PFSK-1 (cell line): ENCODE measurements at regions not wholly inside any gene's neighbourhood (a gene's known extent, or its start where the extent isn't known, plus 50 kb on each side); places are given as distances from the start of the nearest gene placed in this dataset.

ENCODE experiments used
- FOXP2 ChIP-seq: optimal IDR thresholded peaks from 2 replicates; pipeline ENCODE3; 2011; ENCODE audit warnings: borderline replicate concordance, control low read depth, inconsistent platforms; ENCODE audit not compliant: insufficient read depth; ENCODE audit errors: extremely low read length, extremely low read depth
- POLR2AphosphoS5 ChIP-seq: IDR thresholded peaks from 2 replicates; pipeline ENCODE4 v1.6.1; 2012; ENCODE audit warnings: low read depth, mild to moderate bottlenecking, control low read depth, low read length, moderate library complexity
- SIN3A ChIP-seq: IDR thresholded peaks from 2 replicates; pipeline ENCODE4 v1.6.1; 2012; ENCODE audit warnings: mild to moderate bottlenecking, low read length, moderate library complexity, borderline replicate concordance; ENCODE audit not compliant: insufficient read depth
- TAF1 ChIP-seq: IDR thresholded peaks from 2 replicates; pipeline ENCODE4 v1.6.1; 2012; ENCODE audit warnings: low read length, control low read depth, borderline replicate concordance; ENCODE audit not compliant: insufficient read depth
- TF ChIP-seq, protein P1 (sequence below), 2 experiments: IDR thresholded peaks; 2 replicates each; pipeline versions ENCODE4 v1.6.1 to v1.8.0; 2011 to 2012; ENCODE audit warnings: low read depth in 2 of 2, low read length in 2 of 2, control low read depth in 1 of 2, inconsistent platforms in 1 of 2, mild to moderate bottlenecking in 1 of 2, moderate library complexity in 1 of 2; ENCODE audit not compliant: insufficient read depth in 1 of 2

DNA sequence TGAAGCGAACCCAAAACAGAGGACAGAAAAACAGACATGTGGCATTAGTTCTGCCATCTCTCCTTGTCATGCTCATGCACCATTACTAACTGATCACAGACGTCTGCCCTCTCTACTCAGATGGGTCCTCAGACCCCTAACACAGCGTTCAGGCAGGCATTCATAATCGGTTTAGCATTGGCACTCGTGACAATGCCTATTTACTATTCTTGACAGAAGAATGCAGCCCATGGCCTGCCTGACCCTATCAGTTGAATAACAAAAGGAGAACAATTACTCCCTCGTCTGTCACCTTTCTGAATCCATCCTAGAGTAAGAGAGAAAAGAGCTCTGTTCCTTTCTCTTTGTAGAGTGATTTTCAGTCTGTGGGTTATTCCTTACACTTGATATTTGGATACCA, 194.6 kb upstream of the PHYHIPL start:
- no peak for TF ChIP-seq FOXP2
- no peak for TF ChIP-seq TAF1
- TF ChIP-seq POLR2AphosphoS5 = no peak

DNA sequence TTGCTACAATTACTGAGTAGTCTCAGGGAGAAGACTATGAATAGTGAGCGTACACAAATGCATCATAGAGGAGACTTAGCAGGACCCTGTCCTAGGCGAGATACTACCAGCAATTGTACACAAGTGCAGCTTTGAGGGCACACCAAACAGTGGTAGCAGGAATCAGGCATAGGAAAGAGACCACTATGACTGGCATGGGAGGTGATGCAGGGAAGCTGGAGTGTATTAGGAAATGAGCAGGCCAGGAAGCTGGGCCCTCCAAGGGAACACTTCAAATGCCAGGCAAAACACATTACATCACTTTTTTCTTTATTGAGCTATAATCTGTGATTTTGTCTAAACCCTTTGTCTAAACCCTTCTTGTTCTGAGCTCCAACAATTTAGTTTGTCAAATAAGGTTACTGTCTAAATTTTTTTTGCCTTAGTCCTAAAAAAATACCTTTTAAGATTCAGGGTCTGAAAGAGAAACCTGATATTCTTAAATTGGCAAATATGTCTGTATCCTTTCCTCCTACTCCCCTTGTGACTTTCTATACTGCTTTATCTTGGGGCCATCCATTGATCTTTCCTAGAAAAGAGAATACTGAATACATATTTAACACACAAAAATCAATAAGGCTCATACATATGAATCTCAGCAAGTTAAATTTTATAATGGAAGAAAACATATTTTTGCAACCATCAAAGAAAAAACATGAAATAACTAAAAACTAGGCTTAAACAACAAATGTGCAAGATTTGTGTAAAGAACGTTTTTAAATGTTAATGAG, 193.8 kb upstream of the PHYHIPL start:
- TF ChIP-seq FOXP2 (no peak), SIN3A (no peak), TAF1 (no peak), POLR2AphosphoS5 (no peak)
- TF ChIP-seq, protein P1, sequence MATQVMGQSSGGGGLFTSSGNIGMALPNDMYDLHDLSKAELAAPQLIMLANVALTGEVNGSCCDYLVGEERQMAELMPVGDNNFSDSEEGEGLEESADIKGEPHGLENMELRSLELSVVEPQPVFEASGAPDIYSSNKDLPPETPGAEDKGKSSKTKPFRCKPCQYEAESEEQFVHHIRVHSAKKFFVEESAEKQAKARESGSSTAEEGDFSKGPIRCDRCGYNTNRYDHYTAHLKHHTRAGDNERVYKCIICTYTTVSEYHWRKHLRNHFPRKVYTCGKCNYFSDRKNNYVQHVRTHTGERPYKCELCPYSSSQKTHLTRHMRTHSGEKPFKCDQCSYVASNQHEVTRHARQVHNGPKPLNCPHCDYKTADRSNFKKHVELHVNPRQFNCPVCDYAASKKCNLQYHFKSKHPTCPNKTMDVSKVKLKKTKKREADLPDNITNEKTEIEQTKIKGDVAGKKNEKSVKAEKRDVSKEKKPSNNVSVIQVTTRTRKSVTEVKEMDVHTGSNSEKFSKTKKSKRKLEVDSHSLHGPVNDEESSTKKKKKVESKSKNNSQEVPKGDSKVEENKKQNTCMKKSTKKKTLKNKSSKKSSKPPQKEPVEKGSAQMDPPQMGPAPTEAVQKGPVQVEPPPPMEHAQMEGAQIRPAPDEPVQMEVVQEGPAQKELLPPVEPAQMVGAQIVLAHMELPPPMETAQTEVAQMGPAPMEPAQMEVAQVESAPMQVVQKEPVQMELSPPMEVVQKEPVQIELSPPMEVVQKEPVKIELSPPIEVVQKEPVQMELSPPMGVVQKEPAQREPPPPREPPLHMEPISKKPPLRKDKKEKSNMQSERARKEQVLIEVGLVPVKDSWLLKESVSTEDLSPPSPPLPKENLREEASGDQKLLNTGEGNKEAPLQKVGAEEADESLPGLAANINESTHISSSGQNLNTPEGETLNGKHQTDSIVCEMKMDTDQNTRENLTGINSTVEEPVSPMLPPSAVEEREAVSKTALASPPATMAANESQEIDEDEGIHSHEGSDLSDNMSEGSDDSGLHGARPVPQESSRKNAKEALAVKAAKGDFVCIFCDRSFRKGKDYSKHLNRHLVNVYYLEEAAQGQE (IDR thresholded peaks at IDR 0.05; ENCODE audit: insufficient read depth in 1 of 2, low read depth in 2 of 2, low read length in 2 of 2) = no peak

DNA sequence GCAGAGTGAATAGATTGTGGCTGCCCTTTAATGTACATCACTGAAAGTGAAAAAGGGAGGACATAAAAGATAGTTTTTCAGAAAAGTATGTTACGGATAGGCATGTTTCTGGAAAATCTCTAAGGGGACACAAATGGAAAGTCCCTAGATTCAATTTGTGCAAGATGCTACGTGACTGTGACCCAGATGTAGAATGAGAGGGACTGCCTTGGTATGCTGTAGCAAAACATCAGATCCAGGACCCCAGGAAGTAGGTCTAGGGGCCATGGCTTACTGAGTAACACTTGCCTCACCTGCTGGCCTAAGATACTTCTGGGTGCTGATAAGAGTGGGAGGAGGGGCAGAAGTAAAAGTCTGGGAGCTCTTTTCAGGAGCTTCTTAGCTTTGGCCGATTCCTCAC, 191.2 kb upstream of the PHYHIPL start:
- TF ChIP-seq FOXP2 (no peak), POLR2AphosphoS5 (no peak), TAF1 (no peak)

DNA sequence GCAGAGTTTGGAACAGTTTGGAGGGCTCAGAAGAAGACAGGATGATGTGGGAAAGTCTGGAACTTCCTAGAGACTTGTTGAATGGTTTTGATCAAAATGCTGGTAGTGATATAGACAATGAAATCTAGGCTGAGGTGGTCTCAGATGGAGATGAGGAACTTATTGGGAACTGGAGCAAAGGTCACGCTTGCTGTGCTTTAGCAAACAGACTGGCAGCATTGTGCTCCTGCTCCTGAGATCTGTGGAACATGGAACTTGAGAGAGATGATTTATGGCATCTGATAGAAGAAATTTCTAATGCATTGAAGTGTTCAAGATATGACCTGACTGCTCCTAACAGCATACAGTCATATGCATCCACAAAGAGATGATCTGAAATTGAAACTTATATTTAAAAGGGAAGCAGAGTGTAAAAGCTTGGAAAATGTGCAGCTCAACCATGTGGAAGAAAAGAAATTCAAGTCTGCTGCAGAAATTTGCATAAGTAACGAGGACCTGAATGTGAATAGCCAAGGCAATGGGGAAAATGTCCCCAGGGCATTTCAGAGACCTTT, 186.9 kb upstream of the PHYHIPL start:
- TF ChIP-seq TAF1 (no peak), FOXP2 (no peak), SIN3A (no peak), POLR2AphosphoS5 (no peak)
- TF ChIP-seq, protein P1 (IDR thresholded peaks at IDR 0.05; ENCODE audit: insufficient read depth in 1 of 2, low read depth in 2 of 2, low read length in 2 of 2) = no peak

DNA sequence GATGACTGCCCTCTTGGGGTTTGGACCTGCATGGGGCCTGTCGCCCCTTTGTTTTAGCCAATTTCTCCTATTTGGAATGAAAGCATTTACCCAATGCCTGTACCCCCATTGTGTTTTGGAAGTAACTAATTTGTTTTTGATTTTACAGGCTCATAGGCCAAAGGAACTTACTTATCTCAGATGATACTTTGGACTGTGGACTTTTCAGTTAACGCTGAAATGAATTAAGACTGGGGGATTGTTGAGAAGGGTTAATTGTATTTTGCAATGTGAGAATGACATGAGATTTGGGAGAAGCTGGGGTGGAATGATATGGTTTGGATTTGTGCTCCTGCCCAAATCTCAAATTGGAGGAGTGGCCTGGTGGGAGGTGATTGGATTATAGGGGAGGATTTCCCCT, 185.8 kb upstream of the PHYHIPL start:
- no peak for TF ChIP-seq POLR2AphosphoS5
- no peak for TF ChIP-seq TAF1

DNA sequence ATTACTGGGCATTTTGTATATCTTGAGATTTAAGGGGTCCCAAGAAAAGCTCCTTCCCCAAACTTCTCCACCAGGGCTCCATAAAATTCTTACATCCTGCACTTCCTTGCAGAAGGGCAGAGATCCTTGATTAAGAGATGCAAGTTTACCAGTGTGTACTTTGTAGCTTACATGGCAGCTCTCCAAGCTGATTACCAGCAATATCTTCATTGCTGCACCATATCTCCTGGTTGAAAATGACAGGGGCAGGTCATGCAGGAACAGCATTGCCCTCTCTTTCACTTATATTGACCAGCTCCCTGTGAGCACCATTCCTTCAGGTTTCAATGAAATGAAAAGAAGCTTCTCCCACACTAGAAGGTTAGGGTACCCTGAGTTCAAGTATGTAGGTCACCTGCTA, 184.6 kb upstream of the PHYHIPL start:
- TF ChIP-seq, protein P1 (IDR thresholded peaks at IDR 0.05; ENCODE audit: insufficient read depth in 1 of 2, low read depth in 2 of 2, low read length in 2 of 2) = no peak
- TF ChIP-seq POLR2AphosphoS5 = no peak
- no peak for TF ChIP-seq TAF1
- TF ChIP-seq SIN3A = no peak
- TF ChIP-seq FOXP2 = no peak

DNA sequence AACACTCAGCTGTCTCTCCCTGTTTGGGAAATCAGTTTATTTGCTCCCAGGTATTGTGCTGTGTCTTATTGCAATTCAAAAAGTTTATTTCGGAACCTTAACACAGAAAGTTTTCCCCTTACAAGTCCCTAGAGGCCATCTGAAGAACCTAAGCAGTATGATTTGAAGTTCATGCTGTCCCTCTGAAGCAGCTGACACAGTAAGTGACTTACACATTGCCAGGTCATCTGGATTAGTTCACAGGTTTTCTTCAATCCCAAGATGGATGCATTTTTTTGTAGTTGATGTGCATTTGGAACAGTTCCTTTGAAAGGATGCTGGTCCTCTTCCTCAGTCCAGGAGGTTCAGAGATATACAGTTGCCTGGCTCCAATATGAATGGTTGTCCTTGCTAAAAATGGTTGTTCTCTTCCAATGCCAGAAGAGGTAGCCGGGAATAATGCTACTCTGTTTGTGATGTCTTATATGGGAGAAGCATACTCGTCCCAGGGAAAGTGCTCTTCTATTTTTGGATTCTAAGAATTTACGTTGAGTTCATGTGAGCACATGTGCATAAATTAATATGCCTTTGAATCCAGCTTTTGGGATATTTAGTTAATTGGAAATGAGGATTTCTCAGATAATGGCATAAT, 183.5 kb upstream of the PHYHIPL start:
- no peak for TF ChIP-seq POLR2AphosphoS5
- TF ChIP-seq FOXP2 = no peak
- TF ChIP-seq TAF1 = no peak
- TF ChIP-seq SIN3A = no peak
